ENCODE measurements at regions not wholly inside any gene's neighbourhood (a gene's known extent, or its start where the extent isn't known, plus 50 kb on each side); places are given as distances from the start of the nearest gene placed in this dataset.

DNA sequence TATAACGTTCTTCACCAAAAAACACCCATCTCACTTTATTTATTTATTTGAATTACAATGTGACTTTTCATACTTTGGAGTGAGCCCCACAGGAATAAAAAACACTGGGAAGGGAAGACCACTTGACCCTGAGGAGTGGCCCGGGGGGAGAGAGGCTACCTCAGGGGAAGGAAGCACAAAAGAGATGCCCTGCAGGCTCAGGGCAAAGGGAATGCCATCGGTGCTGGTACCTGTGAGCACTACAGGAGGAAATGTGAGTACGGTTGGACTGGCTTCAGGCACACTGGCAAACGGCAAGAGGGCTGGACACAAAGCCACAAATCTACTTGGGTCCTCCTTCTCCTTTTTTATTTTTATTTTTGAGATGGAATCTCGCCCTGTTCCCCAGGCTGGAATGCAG lies 363.9 kb upstream of the KLF4 start:
- 77 to 83% (median 82%) methylated on average over 6 of the region's 6 CpGs for WGBS, 4 donors
- H3K9me3 ChIP-seq (replicated peaks in 1 of 3) = no peaks in the 10 kb centered on the region
- TF ChIP-seq, protein P1, sequence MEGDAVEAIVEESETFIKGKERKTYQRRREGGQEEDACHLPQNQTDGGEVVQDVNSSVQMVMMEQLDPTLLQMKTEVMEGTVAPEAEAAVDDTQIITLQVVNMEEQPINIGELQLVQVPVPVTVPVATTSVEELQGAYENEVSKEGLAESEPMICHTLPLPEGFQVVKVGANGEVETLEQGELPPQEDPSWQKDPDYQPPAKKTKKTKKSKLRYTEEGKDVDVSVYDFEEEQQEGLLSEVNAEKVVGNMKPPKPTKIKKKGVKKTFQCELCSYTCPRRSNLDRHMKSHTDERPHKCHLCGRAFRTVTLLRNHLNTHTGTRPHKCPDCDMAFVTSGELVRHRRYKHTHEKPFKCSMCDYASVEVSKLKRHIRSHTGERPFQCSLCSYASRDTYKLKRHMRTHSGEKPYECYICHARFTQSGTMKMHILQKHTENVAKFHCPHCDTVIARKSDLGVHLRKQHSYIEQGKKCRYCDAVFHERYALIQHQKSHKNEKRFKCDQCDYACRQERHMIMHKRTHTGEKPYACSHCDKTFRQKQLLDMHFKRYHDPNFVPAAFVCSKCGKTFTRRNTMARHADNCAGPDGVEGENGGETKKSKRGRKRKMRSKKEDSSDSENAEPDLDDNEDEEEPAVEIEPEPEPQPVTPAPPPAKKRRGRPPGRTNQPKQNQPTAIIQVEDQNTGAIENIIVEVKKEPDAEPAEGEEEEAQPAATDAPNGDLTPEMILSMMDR (IDR thresholded peaks at IDR 0.05) = no peak
- TF ChIP-seq POLR2A (IDR thresholded peaks at IDR 0.05) = no peak
- no peak for DNase-seq
- H3K36me3 ChIP-seq (replicated peaks in 1 of 2) = no peaks in the 10 kb centered on the region
- no peak overlapping the region for H3K27ac ChIP-seq
- H3K4me3 ChIP-seq = no peak overlapping the region
- H3K4me1 ChIP-seq (replicated peaks in 1 of 2) = peaks cover 0 to 10% of the 10 kb centered on the region in 2 donors
- intact Hi-C loops (cut with DNase I) = no loop called here
- H3K27me3 ChIP-seq = no peaks in the 10 kb centered on the region

DNA sequence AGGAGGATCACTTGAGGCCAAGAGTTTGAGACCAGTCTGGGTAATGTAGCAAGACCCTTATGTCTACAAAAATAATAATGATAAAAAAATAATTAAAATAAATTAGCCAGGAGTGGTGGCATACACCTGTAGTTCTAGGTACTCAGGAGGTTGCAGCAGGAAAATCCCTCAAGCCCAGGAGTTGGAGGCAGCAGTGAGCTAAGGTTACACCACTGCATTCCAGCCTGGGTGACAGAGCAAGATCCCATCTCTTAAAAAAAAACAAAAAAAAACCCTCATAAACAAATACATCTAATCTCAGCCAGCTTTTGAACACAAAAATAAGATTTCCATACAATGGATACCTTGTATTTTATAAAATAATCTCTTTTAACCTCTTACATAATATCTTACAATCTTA lies 363.3 kb upstream of the KLF4 start:
- Histone ChIP-seq H3K4me3 (no peak overlapping the region), H3K36me3 (replicated peaks in 1 of 2) (no peaks in the 10 kb centered on the region), H3K27me3 (no peaks in the 10 kb centered on the region), H3K9me3 (replicated peaks in 1 of 3) (no peaks in the 10 kb centered on the region), H3K4me1 (replicated peaks in 1 of 2) (peaks cover 0 to 13% of the 10 kb centered on the region in 2 donors), H3K27ac (no peak overlapping the region)
- no peak for DNase-seq
- intact Hi-C loops (cut with DNase I) = no loop called here
- TF ChIP-seq POLR2A (IDR thresholded peaks at IDR 0.05) = no peak
- TF ChIP-seq, protein P1 (IDR thresholded peaks at IDR 0.05) = no peak

DNA sequence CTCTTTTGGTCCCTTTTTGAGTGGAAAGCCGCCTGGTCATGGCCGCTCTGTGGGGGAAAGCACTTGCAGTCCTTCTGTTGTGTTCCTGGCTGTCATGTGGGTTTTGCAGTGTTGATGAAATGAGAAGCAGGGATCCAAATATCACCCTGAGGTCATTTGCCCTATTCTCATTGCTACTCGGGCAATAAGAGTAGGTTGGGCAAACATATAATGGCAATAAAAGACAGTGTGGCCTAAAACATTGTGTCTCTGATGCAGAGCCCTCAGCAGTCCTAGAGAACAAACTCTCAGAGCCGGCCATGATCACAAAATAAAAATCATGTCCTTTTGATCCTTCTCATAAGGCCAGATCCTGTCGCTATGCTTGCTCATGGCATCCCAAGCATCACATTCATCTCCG lies 361.1 kb upstream of the KLF4 start:
- intact Hi-C loops (cut with DNase I) = no loop called here
- H3K27me3 ChIP-seq = no peaks in the 10 kb centered on the region
- no peaks in the 10 kb centered on the region for H3K9me3 ChIP-seq (replicated peaks in 1 of 3)
- no peak for TF ChIP-seq POLR2A (IDR thresholded peaks at IDR 0.05)
- TF ChIP-seq, protein P1 (IDR thresholded peaks at IDR 0.05) = no peak
- no peak overlapping the region for H3K27ac ChIP-seq
- H3K4me3 ChIP-seq = no peak overlapping the region
- no peaks in the 10 kb centered on the region for H3K36me3 ChIP-seq (replicated peaks in 1 of 2)
- 90 to 93% (median 92%) methylated on average over 6 of the region's 6 CpGs for WGBS, 4 donors
- peaks cover 0 to 5% of the 10 kb centered on the region in 2 donors for H3K4me1 ChIP-seq (replicated peaks in 1 of 2)
- no peak for DNase-seq

DNA sequence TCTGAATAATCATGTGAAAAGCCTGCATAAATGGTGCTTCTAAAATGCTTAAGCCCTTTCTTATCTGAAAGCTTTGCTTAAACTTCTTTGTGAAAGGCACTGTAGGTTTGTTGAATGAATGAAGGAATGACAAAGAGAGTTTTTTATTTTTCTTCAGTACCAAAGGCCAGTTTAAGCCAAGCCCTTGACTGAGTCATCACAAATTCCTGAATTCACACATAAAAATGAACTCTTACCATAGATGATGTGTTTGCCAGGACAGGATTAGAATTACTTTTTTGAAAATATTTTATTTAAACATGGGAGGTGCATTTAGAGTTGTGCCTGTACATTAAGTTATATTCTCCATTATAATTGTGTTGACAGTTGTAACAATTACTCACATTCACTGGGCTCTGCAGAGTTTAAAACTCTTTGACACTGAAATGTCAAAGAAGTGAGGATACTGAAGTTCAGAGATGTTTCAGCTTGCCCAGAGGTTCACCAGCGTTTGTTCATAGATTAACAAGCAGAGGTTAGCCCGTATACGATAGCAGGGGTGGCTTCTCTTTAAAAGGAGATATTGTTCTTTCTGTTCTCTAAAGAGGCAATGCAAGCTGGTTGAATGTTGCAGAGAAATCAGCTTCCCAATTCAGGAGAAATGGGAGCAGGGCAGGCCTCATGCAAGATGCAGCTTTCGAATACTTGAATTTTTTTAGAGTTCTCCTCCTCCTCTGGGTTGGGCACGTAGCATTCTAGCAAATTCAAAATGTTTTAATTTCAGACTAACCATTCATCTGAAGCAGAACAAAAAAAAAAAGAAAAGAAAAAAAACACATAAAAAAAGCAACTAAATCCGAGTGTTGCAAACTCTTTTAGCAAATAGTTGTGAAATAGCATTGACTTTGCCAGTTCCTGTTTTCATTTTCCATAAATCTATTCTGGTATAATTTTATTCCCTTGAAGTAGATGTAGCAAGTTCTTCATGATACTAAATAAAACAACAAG lies 358.7 kb upstream of the KLF4 start:
- no peaks in the 10 kb centered on the region for H3K27me3 ChIP-seq
- H3K4me1 ChIP-seq (replicated peaks in 1 of 2) = peaks cover 0 to 5% of the 10 kb centered on the region in 2 donors
- peak overlapping the region in 1 of 5 donors; percentile 36 for H3K27ac ChIP-seq
- DNase-seq = no peak
- TF ChIP-seq POLR2A (IDR thresholded peaks at IDR 0.05) = no peak
- TF ChIP-seq, protein P1 (IDR thresholded peaks at IDR 0.05) = no peak
- H3K9me3 ChIP-seq (replicated peaks in 1 of 3) = no peaks in the 10 kb centered on the region
- no peak overlapping the region for H3K4me3 ChIP-seq
- no peaks in the 10 kb centered on the region for H3K36me3 ChIP-seq (replicated peaks in 1 of 2)
- WGBS, 4 donors = 48 to 61% (median 56%) methylated on average over 6 of the region's 6 CpGs
- intact Hi-C loops (cut with DNase I) = no loop called here

All from adrenal gland (tissue), 9 donors.